ENCODE measurements at regions not wholly inside any gene's neighbourhood (a gene's known extent, or its start where the extent isn't known, plus 50 kb on each side); places are given as distances from the start of the nearest gene placed in this dataset.
"Not testable (repeated sequence)": the region's sequence is repeated elsewhere in the genome, so short reads cannot be mapped to it uniquely, and the experiment has no call there.

DNA sequence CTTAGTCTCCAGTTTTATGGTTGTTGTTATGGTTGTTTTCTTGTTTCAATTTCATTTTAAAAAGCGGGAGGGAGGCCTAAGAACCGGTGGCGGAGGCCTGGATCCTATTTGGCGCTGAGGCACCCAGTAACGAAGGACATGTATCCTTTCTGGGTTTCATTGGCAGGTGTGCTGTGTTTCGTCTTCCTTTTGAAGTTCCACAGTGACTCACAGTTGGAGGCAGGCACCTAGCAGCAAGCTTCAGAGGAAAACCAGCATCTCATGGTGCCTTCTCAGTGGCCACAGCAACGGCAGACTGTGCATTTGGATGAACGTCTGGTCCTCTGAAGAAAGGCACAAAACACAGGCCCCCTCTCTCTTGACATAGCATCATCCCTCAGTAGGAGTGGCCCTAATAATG is 697.2 kb downstream of the EFNB2 start:
- Histone ChIP-seq H4K5ac (ENCODE audit: low read depth, low read length) (no peak overlapping the region), H3K9me3 (ENCODE audit: control insufficient read depth, insufficient read depth, low read length) (no peaks in the 10 kb centered on the region), H3K27me3 (ENCODE audit: control insufficient read depth, insufficient read depth, low read length) (no peaks in the 10 kb centered on the region), H2BK20ac (ENCODE audit: low read depth, low read length) (no peak overlapping the region), H3K56ac (ENCODE audit: extremely low read depth, insufficient read depth, low read length) (no peak overlapping the region), H3K14ac (replicated peaks; ENCODE audit: low read depth, low read length) (no peak overlapping the region), H3K4me2 (ENCODE audit: low read depth, low read length) (no peak overlapping the region), H3K4me1 (ENCODE audit: control insufficient read depth, insufficient read depth, low read length) (no peaks in the 10 kb centered on the region), H3K27ac (ENCODE audit: insufficient read depth, low read length) (no peak overlapping the region), H3K9me1 (ENCODE audit: insufficient read depth, low read length) (no peaks in the 10 kb centered on the region), H3K4ac (ENCODE audit: low read depth, low read length) (no peak overlapping the region), H2AFZ (replicated peaks; ENCODE audit: low read length, poor library complexity) (no peak overlapping the region), H2BK15ac (ENCODE audit: low read depth, low read length) (no peak overlapping the region), H3K36me3 (ENCODE audit: control insufficient read depth, insufficient read depth, low read length) (no peaks in the 10 kb centered on the region), H3K9ac (ENCODE audit: low read depth, low read length) (no peak overlapping the region), H4K20me1 (ENCODE audit: insufficient read depth, low read length) (no peaks in the 10 kb centered on the region), H3K23ac (ENCODE audit: low read depth, low read length) (no peak overlapping the region), H4K91ac (ENCODE audit: insufficient read depth, low read depth, low read length) (no peak overlapping the region), H4K8ac (ENCODE audit: low read depth in 2 of 2, low read length in 2 of 2) (no peak overlapping the region), H2BK120ac (ENCODE audit: low read depth, low read length) (no peak overlapping the region), H3K79me1 (ENCODE audit: low read depth in 1 of 2, low read length in 2 of 2) (no peaks in the 10 kb centered on the region), H3K18ac (ENCODE audit: low read depth, low read length) (no peak overlapping the region), H2AK9ac (replicated peaks; ENCODE audit: low read depth, low read length, poor library complexity) (no peak overlapping the region), H2BK5ac (ENCODE audit: low read depth, low read length, poor library complexity, severe bottlenecking) (no peak overlapping the region), H3K4me3 (ENCODE audit: insufficient read depth, low read depth, low read length) (no peak overlapping the region), H2AK5ac (ENCODE audit: low read depth, low read length) (no peak overlapping the region)
- intact Hi-C loops (cut with micrococcal nuclease), result no loop called here
- no peak for DNase-seq
- no peak for ATAC-seq (ENCODE audit: low read depth)
- dilution Hi-C loops (cut with HindIII; ENCODE audit: low sequenced_read_pairs, unreplicated experiment), result no loop called here
- in situ Hi-C loops (cut with MboI; ENCODE audit: low sequenced_read_pairs), result no loop called here
- no peak for TF ChIP-seq POLR2A (IDR thresholded peaks at IDR 0.05; ENCODE audit: low read depth, low read length)
- TF ChIP-seq, protein P1, sequence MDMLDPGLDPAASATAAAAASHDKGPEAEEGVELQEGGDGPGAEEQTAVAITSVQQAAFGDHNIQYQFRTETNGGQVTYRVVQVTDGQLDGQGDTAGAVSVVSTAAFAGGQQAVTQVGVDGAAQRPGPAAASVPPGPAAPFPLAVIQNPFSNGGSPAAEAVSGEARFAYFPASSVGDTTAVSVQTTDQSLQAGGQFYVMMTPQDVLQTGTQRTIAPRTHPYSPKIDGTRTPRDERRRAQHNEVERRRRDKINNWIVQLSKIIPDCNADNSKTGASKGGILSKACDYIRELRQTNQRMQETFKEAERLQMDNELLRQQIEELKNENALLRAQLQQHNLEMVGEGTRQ (IDR thresholded peaks at IDR 0.05; ENCODE audit: low read depth, low read length), result no peak
- no peak for TF ChIP-seq CHD1 (IDR thresholded peaks at IDR 0.05; ENCODE audit: low read depth, low read length)
- TF ChIP-seq CTCF (conservative IDR thresholded peaks at IDR 0.05; ENCODE audit: low read depth, low read length), result no peak
- TF ChIP-seq NFE2L2 (IDR thresholded peaks at IDR 0.05; ENCODE audit: low read depth, low read length), result no peak
- ChIA-PET CTCF (no interaction called here), POLR2A (ENCODE audit: unreplicated experiment) (no interaction called here)
- 82% methylated on average over 3 of the region's 8 CpGs; no CpG with 5 or more reads in 1 of the 2 experiments for WGBS, 2 experiments (ENCODE audit: extremely low coverage in 2 of 2, insufficient read length in 1 of 2)
- BruUV-seq (replicated peaks), result no TSS peak

DNA sequence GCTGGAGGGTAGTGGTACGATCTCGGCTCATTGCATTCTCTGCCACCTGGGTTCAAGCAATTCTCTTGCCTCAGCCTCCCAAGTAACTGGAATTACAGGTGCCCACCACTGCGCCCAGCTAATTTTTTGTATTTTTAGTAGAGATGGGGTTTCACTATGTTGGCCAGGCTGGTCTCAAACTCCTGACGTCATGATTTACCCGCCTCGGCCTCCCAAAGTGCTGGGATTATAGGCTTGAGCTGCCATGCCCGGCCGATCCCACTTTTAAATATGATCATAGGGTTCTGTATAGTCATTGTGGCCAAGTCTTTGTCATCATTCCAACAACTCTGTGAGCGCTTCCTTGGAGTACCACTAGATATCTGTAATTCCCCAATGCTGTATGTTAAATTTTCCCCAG is 698.2 kb downstream of the EFNB2 start:
- BruUV-seq (replicated peaks); H4K91ac ChIP-seq (ENCODE audit: insufficient read depth, low read depth, low read length); H2AK9ac ChIP-seq (replicated peaks; ENCODE audit: low read depth, low read length, poor library complexity); H2BK15ac ChIP-seq (ENCODE audit: low read depth, low read length); DNase-seq; dilution Hi-C loops (cut with HindIII; ENCODE audit: low sequenced_read_pairs, unreplicated experiment); H3K9me1 ChIP-seq (ENCODE audit: insufficient read depth, low read length); CTCF ChIA-PET; H3K4me3 ChIP-seq (ENCODE audit: insufficient read depth, low read depth, low read length); H3K18ac ChIP-seq (ENCODE audit: low read depth, low read length); POLR2A ChIA-PET (ENCODE audit: unreplicated experiment); H2AK5ac ChIP-seq (ENCODE audit: low read depth, low read length); H3K9me3 ChIP-seq (ENCODE audit: control insufficient read depth, insufficient read depth, low read length); H4K8ac ChIP-seq (ENCODE audit: low read depth in 2 of 2, low read length in 2 of 2); H3K27me3 ChIP-seq (ENCODE audit: control insufficient read depth, insufficient read depth, low read length); H3K27ac ChIP-seq (ENCODE audit: insufficient read depth, low read length); H4K20me1 ChIP-seq (ENCODE audit: insufficient read depth, low read length); H3K36me3 ChIP-seq (ENCODE audit: control insufficient read depth, insufficient read depth, low read length); H3K23ac ChIP-seq (ENCODE audit: low read depth, low read length); H2BK20ac ChIP-seq (ENCODE audit: low read depth, low read length); in situ Hi-C loops (cut with MboI; ENCODE audit: low sequenced_read_pairs); H2BK120ac ChIP-seq (ENCODE audit: low read depth, low read length); H3K9ac ChIP-seq (ENCODE audit: low read depth, low read length); intact Hi-C loops (cut with micrococcal nuclease); H2BK5ac ChIP-seq (ENCODE audit: low read depth, low read length, poor library complexity, severe bottlenecking); ATAC-seq (ENCODE audit: low read depth); H3K56ac ChIP-seq (ENCODE audit: extremely low read depth, insufficient read depth, low read length); H4K5ac ChIP-seq (ENCODE audit: low read depth, low read length); H3K4me2 ChIP-seq (ENCODE audit: low read depth, low read length); H3K4me1 ChIP-seq (ENCODE audit: control insufficient read depth, insufficient read depth, low read length); H3K4ac ChIP-seq (ENCODE audit: low read depth, low read length); H2AFZ ChIP-seq (replicated peaks; ENCODE audit: low read length, poor library complexity); H3K79me1 ChIP-seq (ENCODE audit: low read depth in 1 of 2, low read length in 2 of 2); H3K14ac ChIP-seq (replicated peaks; ENCODE audit: low read depth, low read length): not testable (repeated sequence)
- WGBS, 2 experiments (ENCODE audit: extremely low coverage in 2 of 2, insufficient read length in 1 of 2), result no CpG with 5 or more reads among the region's 9 CpGs

Data from IMR-90 (cell line).